NCI-H345 (cell line): ENCODE measurements at regions not wholly inside any gene's neighbourhood (a gene's known extent, or its start where the extent isn't known, plus 50 kb on each side); places are given as distances from the start of the nearest gene placed in this dataset.

Source experiments
- DNase-seq: peaks from one replicate; lab custom pipeline; 2025; lab: John Stamatoyannopoulos, UW

DNA sequence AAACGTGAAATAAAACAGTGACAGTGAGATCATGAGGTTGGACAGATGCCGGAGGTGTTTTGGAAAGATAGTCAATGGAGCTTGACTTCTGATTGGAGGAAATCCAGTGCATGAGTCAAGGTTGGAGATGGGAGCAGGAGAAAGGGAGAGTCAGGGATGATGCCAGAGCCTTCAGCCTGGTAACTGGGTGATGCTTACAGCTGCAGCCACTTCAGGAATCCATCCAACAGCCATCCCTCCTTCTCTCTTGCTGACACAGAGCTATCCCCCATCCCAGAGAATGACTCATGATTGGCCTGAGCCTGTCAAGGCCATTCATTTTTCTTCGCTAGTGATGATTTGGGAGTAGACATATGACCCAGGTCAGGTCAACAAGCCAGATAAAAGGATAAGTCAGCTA is 112.8 kb downstream of the SAMD5 start:
- DNase-seq: no peak

DNA sequence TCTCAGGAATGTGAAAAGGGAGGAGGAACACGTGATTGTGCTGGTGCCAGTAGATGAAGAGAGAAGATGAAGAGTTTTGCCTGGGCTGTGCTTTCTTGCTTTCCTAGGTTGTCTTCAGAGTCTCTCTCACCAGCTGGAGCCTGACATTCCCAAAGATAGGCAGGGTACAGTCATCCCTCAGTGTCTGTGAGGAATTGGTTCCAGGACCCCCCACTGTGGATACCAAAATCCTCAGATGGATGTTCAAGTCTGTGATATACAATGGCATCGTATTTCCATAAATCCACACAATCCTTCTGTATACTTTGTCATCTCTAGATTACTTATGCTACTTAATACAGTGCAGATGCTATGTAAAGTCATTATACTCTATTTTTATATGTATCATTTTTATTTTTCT is 113.5 kb downstream of the SAMD5 start:
- no peak for DNase-seq

GRCh38 chr6:147624946-147625515 is 116.5 kb downstream of the SAMD5 start:
- no peak for DNase-seq

GRCh38 chr6:147625946-147626345 is 117.5 kb downstream of the SAMD5 start:
- no peak for DNase-seq

DNA sequence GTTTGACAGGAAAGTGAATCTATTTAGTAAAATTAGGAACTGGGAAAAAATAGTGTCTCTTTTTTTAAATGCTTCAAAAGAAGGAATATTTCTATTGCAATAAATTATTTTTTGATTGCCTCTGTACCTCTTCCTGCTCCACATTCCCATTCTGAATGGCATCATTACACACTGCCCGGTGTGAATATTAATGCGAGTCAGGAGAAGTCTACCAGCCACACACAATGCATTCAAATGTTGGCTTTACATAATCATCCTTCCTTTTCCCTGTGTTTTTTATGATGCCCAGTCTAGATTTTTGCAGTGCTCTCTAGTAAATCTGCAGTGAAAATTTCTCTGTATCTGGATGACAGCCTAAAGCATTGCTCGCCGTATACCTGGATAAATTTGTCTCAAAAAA is 118.9 kb downstream of the SAMD5 start:
- no peak for DNase-seq

DNA sequence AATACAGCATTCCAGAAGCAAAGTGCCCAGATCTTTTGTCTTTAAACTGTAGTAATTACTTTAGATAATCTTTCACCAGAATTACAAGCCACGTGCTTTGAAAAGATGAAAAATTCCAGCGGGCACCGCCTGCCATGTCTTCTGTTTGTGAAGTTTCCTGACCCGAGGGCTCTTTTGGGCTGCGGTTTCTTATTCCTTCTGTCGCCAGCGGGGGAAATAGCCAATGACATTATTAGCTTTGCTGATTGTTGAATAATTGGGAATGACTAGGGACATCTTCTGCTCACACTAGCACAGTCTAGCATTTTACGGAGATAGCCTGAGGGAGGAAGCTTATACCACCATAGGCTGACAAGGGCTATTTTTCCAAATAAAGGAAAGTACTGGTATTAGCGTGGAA is 124.7 kb downstream of the SAMD5 start:
- no peak for DNase-seq

- DNase-seq: no peak
These were observed 129.2 kb downstream of the SAMD5 start for GRCh38 chr6:147637620-147638195.

DNA sequence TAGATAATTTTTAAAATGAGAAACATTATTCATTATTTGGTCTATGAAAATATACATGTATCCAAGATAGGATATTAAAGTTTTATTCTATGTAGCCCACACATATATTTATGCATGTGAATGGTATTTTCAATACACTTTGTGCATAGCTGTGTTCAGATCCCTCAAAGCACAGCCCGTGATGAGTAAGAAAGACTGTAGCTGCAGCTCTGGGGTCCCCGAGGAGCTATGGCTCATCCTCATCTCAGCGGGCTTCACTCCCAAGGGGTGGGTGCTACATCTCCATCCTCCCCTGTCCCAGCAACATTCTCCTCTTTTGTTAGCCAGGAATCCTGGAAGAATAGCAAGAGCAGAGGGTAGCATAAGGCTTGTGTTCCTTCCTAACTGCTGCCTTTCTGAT is 130.8 kb downstream of the SAMD5 start:
- DNase-seq: no peak

DNA sequence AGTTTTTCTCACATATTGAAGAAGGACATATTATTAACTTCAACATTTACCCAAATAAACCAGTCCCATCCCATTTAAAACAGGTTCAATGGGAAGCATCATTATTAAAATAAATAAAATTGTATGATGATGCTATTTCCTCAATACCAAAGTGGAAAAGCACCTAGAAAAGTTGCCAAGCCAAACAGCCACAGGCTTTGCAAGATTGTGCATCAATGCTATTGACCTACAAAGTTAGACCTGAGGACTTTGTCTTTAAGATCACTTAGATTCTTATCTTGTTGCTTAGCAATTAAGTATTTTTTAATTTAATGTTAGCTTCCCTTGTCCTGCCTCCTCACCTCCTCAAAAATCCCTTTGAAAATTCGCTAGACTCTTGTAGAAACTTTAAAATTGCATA is 132.1 kb downstream of the SAMD5 start:
- DNase-seq: no peak

DNA sequence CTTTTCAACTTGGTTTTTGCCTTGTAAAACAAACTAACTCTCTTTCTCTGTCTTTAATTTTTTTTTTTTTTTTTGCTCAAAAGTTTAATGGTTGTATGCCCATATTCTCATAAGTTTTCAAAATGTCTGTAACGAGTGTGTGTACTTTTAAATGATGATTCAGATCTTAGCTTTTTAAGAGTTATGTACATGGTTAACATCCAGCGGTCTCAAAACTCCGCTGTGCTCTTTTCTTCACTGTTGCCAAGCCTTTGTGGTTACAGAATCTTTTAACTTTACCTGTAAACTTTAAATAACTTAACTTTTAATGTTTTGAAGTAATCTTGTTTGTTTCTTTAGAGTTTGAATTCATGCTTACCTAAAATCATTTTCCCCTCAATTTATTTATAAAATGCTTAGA is 133.0 kb downstream of the SAMD5 start:
- DNase-seq: no peak

- DNase-seq: no peak
These were observed 134.0 kb downstream of the SAMD5 start for GRCh38 chr6:147642458-147642857.

DNA sequence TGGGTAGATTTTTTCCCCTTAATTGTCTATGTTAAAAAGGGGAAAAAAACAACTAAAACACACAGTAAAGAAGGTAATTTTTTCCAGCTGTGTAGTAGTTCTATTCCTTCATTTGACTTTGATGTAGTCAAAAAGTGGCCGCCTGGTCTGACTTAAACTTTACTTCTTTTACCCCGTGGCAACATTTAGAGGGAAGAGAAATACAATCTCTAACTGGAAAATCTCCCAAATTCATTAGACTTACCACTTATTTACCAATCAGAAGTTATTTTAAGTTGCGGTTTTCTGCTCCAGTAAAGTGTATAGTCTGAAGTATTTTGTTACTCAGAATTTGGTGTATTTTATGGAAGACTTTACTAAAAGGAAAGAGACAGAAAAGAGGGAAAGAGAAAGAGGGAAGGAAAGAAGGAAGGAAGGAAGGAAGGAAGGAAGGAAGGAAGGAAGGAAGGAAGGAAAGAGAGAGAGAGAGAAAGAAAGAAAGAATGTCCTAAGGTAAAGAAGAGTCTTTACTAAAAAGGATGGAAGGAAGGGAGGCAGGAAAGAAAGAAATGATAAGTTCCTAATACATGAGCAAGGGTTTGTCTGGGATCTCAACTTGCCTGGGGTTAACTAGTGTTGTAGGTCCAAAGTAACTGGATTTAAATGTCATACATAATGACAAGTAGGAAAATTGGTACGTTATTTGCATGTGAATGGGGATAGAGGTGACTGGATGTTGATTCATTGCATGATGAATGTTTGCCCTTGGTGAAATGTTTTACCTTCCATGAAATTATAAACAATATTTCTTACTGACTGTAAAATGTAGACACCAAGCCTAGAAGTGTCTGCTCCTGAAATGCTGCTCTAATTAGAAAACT is 135.1 kb downstream of the SAMD5 start:
- DNase-seq: no peak

DNA sequence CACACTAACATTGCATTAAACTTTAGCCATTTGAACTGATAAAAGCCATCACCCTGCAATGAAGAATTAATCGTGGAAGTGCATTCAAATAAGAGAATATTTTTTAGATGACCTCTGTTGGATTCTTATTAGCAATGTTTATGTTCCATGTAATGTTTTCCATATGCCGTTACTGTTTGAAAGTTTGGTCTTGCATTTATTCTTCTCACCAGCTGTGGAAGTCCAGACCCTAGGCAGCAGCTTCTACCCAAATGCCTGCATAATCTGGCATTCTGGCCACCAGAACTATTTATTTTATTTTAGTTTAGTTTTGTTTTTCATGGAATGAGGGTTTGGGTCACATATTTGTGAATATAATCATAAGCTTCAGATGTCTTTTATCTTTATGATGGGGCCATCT is 140.4 kb downstream of the SAMD5 start:
- no peak for DNase-seq

DNA sequence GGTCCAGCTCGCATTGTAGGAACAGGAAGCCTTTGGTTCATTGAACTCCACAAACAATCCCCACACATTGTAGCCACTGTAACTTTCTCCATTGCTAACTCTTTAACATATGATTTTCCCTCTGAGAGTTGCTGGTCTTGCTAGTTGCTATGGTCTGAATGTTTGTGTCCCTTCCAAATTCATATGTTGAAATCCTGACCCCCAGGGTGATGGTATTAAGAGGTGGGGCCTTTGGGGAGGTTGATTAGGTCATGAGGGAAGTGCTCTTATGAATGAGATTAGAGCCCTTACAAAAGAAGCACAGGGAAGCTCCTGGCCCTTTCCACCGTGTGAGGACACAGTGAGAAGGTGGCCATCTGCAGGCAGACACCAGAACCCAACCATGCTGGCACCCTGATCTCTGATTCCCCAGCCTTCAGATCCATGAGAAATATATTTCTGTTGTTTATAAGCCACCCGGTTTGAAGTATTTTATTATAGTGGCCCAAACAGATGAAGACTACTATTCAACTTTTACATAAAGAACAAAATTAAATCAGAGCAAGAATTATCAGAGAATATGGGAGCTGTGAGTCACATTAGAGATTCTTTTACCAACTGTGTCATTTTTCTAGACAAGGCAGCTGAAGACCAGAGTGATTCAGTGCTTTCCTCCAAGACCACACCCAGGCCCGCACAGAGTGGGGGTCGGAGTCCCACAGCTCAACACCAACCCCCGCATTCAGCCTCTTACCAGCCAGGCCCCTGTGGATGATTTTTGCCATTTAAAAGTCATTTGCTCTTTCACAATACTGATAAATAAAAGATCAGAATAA is 143.0 kb downstream of the SAMD5 start:
- no peak for DNase-seq

DNA sequence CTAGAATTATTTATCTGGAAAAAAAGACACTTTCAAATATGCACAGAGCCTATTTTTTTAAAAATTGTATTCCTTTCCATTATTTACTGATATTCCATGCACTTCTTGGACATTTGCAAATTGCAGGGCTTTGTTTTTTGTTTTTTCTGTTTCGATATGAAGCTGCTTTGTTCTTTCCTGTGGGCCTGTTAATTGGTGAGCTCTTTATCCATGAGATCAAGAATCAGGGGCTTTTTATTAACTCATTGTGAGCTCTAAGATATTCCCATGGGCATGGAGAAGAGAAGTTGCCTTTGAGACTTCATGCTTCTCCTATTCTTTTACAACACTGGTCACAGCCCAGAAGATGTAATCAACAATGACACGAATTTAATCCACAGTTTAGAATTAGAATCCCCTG is 145.1 kb downstream of the SAMD5 start:
- DNase-seq: no peak

DNA sequence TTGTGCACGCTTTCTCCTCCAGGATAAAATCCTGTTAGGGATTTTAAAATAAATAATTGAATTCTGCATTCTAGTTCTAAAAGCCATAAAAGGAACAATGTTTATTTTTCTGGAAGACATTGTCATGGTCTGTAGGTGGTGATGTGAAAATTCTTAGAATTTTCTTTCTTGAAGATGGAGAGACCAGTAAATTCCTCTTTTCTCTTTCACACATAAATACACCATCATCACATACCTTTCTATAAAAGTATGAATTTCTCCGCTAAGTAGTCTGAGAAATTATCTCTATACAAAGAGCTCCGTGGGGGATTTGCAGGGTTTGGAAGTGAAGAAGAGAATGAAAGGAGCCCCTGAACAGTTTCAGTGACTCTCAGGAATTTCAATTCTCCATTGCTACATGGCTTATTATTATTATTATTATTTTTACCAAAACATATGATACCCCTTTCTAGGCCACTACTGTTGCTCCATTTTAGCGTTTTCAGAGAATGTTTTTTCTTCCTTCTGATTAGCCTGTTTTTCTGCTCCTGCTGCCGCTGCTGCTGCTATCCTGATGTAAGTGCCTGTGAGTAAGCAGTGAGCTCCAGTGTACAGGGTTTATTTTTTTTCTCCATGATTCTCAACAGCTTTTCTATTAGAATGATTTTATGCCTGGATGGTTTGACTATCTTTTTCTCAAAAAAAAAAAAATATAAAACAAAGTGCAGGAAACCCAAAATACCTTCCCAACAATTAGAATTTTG is 145.8 kb downstream of the SAMD5 start:
- DNase-seq: no peak

- DNase-seq: no peak
These were observed 152.1 kb downstream of the SAMD5 start for GRCh38 chr6:147660334-147661311.

DNA sequence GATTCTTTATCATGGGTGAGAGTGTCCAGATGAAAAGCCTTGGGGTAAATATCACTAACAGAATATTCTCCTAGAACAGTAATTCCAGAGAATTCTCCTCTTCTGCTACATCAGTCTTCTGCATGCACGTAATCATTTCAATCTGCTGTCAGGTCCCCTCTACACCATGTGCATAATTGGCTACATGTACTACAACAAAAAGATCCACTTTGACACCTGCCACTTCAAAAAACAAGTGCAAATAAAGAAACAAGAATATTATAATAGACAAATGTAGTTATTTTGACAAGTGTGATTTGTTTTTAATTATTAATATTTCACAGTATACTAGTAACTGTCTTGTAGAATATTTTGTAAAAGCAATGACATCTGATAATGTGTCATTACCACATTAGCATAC is 154.2 kb downstream of the SAMD5 start:
- DNase-seq: no peak

- no peak for DNase-seq
These were observed 155.6 kb downstream of the SAMD5 start for GRCh38 chr6:147664092-147664491.

GRCh38 chr6:147666255-147666654 is 157.8 kb downstream of the SAMD5 start:
- no peak for DNase-seq

GRCh38 chr6:147667082-147667481 is 158.6 kb downstream of the SAMD5 start:
- no peak for DNase-seq
